Esophagus mucosa (tissue), 1 donor: ENCODE measurements at regions not wholly inside any gene's neighbourhood (a gene's known extent, or its start where the extent isn't known, plus 50 kb on each side); places are given as distances from the start of the nearest gene placed in this dataset.
"Not testable (repeated sequence)": the region's sequence is repeated elsewhere in the genome, so short reads cannot be mapped to it uniquely, and the experiment has no call there.

ENCODE experiments used
- ATAC-seq: fragments of 200-7000 bp; cut with Tn5 transposase; one replicate; pipeline ENCODE4 v1.9.1; 2020
- donor health status: DM: yes; HTN: yes; CAD: no.

GRCh38 chr7:106372595-106373318 is 88.0 kb upstream of the NAMPT start:
- ATAC-seq: no peak

- ATAC-seq: no peak
Observed at GRCh38 chr7:106372126-106372525, 87.3 kb upstream of the NAMPT start.

- ATAC-seq: peak; percentile 53
Observed at GRCh38 chr7:106371629-106372028, 86.8 kb upstream of the NAMPT start.

- ATAC-seq: no peak
Observed at GRCh38 chr7:106370542-106370941, 85.8 kb upstream of the NAMPT start.

- ATAC-seq: no peak
Observed at GRCh38 chr7:106369816-106370215, 85.0 kb upstream of the NAMPT start.

- ATAC-seq: peak; percentile 6
Observed at GRCh38 chr7:106369352-106369751, 84.6 kb upstream of the NAMPT start.

- ATAC-seq: peak; percentile 30
Observed at GRCh38 chr7:106367664-106368063, 82.9 kb upstream of the NAMPT start.

GRCh38 chr7:106367018-106367420 is 82.2 kb upstream of the NAMPT start:
- peak; percentile 53 for ATAC-seq

GRCh38 chr7:106365252-106366005 is 80.6 kb upstream of the NAMPT start:
- peak; percentile 97 for ATAC-seq

GRCh38 chr7:106362507-106362906 is 77.7 kb upstream of the NAMPT start:
- ATAC-seq: not testable (repeated sequence)

GRCh38 chr7:106358103-106358663 is 73.4 kb upstream of the NAMPT start:
- ATAC-seq: no peak

- ATAC-seq: no peak
Observed at GRCh38 chr7:106357675-106358074, 72.9 kb upstream of the NAMPT start.

- ATAC-seq: no peak
Observed at GRCh38 chr7:106354822-106355221, 70.0 kb upstream of the NAMPT start.

GRCh38 chr7:106353944-106354343 is 69.2 kb upstream of the NAMPT start:
- ATAC-seq: no peak

GRCh38 chr7:106348231-106348630 is 63.4 kb upstream of the NAMPT start:
- no peak for ATAC-seq

GRCh38 chr7:106347229-106347833 is 62.5 kb upstream of the NAMPT start:
- ATAC-seq: no peak

GRCh38 chr7:106346678-106347217 is 62.0 kb upstream of the NAMPT start:
- peak; percentile 92 for ATAC-seq

- ATAC-seq: no peak
Observed at GRCh38 chr7:106346167-106346677, 61.4 kb upstream of the NAMPT start.

- peak; percentile 26 for ATAC-seq
Observed at GRCh38 chr7:106345421-106346166, 60.8 kb upstream of the NAMPT start.

GRCh38 chr7:106344861-106345260 is 60.1 kb upstream of the NAMPT start:
- peak; percentile 38 for ATAC-seq

GRCh38 chr7:106344211-106344610 is 59.4 kb upstream of the NAMPT start:
- no peak for ATAC-seq

- not testable (repeated sequence) for ATAC-seq
Observed at GRCh38 chr7:106342049-106342448, 57.3 kb upstream of the NAMPT start.
